Activated CD4-positive, alpha-beta T cell treated with anti-CD3 and anti-CD28 coated beads, Interleukin-2, amount 50 U/mL, for 48 hours (primary cell): ENCODE measurements at regions not wholly inside any gene's neighbourhood (a gene's known extent, or its start where the extent isn't known, plus 50 kb on each side); places are given as distances from the start of the nearest gene placed in this dataset.
"Not testable (repeated sequence)": the region's sequence is repeated elsewhere in the genome, so short reads cannot be mapped to it uniquely, and the experiment has no call there.

ENCODE experiments used
- DNase-seq, 2 experiments: peaks; one replicate each; pipeline ENCODE4 v3.0.0-alpha.2; 2020

DNA sequence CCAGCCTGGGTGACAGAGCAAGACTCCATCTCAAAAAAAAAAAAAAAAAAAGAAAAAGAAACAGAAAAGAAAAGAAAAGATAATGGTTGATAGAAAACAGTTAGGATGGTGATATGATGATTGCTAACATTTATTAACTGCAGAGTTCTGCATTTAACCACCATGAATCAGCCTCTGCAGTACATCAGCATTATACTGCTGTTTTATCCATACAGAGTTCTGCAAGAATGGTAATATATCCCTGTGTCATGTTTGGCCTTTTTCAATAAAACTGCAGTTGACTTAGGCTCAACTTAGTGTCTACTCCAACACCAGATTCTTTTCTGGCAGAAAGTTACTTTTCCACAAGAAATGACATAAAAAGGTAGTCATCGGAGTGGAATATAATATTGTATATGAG lies 62.6 kb downstream of the DUSP6 start:
- DNase-seq: no peak

DNA sequence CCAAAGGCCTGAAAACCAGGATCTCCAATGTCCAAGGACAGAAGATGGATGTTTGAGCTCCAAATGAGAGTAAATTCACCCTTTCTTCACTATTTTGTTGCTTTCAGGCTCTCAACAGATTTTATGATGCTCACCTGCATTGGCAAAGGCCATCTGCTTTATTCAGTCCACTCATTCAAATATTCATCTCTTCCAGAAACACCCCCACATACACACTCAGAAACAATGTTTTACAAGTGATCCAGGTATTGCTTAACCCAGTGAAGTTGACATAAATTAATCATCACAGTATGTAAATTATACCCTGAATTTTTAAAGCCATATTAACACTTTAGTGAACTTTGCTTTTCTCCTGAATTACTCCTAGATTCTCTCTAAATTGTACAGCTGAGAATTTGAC lies 63.3 kb downstream of the DUSP6 start:
- DNase-seq: no peak

DNA sequence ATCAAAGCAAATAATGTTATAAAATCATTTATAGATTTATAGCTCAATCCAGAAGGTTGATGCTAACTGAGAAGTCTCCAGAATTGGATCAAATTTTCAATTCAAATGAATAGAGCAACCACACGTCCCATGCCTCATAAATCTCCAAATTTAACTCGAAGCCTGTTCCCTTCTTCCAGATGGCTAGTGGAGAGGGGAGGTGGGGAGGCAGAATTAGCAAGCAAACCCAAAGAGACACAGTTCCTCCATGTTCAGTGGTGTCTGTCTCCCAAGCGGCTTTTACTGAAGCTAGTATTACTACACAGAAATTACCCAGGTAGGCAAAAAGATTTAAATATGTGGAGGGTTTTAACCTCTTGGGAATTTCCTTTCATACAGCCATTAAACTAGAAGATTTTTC lies 65.8 kb downstream of the DUSP6 start:
- no peak for DNase-seq

DNA sequence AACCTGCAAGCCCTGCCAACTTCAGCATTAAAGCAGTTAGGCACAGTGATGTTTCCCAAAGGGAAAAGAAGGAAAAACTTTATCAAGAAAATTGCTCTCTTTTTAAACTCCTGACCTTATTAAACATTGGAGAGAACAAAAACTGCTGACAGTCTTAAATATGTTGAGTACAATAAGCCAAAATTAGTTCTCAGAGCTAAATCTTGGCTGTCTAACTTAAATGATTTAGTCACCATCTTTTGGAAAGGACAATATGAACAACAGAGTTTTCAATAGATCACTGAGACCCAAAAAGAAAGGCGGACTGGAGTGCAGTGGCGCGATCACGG lies 70.8 kb downstream of the DUSP6 start:
- DNase-seq: no peak

DNA sequence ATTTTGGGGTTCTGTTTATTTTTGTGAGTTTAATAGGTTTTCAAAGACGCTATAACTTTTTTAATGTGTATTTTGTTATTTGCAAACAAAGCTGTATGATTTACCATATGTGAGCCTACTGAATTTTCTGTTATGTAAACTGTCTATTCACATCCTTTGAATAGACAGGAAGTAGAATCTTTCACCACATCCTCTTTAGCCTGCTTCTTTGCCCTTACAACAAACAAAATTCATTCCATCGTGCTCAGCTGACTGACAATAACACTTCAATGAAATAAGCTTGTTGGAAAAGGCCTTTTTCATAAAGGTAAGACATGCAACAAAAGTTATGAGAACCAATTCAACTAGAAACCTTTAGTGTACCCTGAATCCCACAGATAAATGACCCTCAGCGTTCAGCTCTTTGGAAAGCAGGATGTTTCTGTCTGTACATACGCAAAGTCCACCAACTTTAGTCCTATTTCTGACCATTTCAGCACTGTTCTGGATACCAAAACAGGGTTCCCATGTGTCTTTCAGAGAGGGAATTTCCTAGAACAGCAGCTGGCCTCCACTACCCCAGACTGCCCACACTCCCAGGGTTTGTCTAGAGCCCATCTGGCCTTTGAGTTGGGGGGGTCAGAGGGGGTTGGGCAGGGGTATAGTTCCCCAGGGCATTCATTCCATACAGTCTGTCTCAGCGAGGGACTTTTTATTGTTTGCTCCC lies 71.3 kb downstream of the DUSP6 start:
- no peak for DNase-seq

DNA sequence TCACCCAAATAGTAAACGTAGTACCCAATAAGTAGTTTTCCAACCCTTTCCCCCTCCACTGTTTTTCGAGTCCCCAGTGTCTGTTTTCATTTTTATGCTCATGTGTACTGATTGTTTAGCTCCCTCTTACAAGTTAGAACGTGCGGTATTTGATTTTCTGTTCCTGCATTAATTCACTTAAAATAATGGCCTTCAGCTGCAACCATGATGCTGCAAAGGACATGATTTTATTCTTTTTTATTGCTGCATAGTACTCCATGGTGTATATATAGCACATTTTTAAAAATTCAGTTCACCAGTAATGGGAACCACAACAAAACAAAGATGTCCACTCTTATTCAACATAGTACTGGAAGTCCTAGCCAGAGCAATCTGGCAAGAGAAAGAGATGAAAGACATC lies 72.8 kb downstream of the DUSP6 start:
- DNase-seq: no peak

DNA sequence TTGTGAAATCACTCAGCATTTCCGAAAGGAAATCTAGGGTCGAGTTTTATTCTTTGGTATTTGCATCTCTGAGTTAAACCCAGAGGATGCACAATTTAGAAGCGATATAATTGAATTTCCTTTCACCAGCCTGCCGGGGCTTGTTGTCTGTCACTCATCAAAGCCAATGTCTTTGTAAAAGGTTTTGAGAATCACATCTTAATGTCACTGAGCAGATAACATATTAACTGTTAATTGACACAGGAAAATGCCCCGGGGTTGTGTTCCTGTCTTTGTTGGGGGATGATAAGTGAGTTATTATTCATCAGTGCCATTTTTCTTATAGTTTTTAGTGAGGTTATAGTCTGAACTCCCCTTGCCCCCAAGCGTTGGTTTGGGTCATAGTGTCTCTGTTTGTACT lies 73.4 kb downstream of the DUSP6 start:
- DNase-seq: no peak

DNA sequence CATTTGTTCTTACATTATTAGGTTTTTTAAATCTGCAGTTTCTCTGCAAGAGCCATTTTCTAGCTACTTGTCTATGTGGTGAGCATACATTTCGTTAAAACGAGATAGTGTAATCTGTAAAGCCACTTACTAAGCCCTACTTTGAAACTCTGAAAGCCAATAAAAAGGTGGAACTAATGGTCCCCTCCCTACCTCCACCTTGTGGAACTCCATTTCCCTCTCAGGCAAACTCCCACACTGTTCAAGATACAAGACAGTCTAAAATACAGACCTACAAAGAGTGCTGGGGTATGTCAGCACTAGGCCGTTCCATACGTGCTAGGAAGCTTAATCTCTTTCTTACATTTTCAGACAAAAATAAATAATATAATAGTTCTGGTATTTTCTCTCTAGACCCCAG lies 74.1 kb downstream of the DUSP6 start:
- no peak for DNase-seq

DNA sequence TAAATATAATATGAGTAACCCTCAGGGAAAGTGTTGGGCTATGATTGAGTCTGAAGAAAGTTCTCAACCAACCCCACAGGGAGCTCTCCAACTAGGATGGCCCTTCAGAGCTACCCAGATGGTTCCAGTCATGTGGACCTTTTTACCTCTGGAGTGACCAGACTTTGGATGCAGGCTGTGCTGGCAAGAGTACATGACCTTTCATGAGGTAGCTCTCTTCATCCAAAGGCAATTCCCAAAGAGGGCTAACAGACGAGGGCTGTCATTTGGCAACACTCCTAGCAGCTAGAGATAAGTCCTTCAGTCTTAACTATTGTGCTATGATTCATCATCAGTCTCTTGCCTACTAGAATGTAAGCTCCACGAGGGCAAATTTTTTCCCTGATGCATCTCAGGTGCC lies 75.4 kb downstream of the DUSP6 start:
- DNase-seq: no peak

DNA sequence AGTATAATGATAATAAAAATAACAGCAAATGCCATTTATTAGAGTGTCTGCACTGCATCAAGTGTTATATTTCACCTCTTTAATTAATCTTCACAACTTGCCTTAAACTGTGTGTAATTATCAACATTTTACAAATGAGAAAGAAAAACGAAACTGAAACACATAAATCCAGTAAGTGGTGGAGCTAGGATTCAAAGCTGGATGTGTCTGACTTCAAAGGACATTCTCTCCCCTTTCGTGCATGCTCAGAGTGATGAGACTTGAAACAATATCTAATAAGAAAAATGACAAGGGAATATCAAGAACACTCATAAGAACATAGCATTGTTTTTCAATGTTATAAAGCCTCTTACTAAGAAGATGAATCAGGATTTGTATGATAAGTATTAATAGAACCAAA lies 78.8 kb downstream of the DUSP6 start:
- DNase-seq: no peak

DNA sequence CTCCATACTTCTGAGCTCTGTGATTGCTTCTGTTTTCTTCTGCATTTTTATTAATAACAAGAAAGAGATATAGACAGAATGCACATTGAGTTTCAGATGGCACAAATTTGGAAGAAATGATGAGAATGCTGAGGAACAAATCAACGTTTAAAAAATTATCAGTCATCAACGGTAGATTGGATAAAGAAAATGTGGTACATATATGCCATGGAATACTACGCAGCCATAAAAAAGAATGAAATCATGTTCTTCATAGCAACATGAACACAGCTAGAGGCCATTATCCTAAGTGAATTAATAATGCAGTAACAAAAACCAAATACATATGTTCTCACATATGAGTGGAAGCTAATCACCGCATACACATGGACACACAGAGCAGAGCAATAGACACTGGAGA lies 81.8 kb downstream of the DUSP6 start:
- DNase-seq: no peak

DNA sequence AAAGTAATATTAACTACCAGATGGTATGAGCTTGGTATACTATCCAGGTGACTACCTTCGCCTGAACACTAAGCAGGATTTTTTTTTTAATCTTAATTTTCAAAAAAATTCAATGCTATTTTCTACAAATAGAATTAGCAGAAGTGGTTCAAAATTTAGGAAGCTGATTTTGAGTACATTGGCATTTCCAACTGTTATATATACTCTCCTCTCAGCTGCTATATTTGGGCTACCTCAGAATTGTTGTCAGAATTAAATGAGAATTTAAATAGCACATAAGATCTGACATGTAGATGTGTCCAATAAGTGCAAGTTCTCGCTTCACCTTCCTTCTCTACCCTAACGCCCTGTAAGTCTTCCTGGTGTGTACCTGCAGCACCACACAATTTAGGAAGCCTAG lies 83.1 kb downstream of the DUSP6 start:
- no peak for DNase-seq

DNA sequence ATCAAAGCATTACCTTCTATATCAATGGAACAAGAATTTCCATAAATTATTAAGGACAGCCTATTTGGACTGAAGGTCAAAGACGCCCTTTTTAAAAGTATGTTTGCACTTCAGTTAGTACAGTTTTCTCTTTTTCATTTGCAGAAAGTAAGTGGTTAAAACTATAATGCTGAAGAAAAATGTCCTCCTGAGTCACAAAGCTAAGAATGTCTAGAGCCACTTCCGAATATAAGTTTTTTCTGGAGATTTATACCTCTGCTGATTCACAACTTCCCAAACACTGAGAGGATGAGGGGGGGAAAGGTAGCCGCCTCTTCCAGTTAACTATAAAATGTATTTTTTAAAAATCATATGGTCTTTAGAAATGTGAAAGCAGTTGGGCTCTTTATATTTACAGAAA lies 84.9 kb downstream of the DUSP6 start:
- no peak for DNase-seq

DNA sequence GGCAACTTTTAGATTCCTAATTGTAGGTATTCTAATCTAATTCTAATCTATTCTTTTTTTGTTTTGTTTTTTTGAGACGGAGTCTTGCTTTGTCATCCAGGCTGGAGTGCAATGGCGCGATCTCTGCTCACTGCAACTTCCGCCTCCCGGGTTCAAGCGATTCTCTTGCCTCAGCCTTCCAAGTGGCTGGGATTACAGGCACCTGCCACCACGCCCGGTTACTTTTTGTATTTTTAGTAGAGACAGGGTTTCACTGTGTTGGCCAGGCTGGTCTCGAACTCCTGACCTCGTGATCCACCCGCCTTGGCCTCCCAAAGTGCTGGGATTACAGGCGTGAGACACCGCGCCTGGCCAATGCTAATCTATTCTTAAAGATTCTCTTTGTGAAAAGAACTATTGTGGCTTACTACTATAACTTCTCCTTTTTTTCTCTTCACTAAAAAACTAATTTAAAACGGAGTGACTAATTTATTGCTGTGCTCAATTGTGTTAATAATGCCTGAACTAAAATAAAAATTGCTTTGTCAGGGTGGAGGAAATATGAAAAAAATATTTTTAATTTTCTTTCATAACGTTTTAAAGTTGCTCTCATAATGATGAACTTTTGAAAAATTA lies 85.6 kb downstream of the DUSP6 start:
- DNase-seq: not testable (repeated sequence)

DNA sequence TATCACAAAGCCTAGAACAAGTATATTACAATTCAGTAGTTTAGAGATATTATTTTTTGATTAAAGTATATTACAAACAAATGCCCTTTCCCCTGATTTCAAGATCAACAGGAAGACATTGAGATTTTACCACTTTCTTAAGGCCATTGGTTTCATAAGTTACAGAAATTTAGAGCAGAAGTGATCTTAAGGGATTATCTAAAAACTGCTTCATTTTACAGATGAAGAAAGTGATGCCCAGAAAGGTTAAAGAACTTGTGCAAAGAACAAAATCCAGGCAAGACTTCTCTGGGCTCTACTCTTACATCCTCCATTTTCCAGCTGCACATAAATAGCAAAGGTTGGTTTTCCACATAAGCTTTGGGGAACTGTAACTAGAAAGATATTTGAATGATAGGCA lies 87.5 kb downstream of the DUSP6 start:
- no peak for DNase-seq

DNA sequence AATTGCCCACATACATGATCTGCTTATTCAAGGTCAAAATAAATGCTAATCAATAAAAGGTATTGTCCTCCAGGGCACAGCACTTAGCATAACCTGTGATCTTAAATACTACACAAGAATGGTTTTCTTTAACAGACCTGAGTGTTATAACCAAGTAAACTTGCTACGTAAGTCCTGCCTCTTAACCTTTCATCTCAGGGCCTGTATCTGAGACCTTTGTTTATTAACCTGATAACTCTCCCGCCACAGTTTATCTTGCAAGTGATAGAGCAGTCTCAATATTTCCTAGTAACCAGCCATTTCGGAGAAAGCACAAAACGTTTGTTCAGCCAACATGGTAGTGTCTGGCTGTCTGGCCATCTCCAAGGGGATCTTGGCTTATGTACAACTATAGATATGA lies 88.4 kb downstream of the DUSP6 start:
- no peak for DNase-seq

DNA sequence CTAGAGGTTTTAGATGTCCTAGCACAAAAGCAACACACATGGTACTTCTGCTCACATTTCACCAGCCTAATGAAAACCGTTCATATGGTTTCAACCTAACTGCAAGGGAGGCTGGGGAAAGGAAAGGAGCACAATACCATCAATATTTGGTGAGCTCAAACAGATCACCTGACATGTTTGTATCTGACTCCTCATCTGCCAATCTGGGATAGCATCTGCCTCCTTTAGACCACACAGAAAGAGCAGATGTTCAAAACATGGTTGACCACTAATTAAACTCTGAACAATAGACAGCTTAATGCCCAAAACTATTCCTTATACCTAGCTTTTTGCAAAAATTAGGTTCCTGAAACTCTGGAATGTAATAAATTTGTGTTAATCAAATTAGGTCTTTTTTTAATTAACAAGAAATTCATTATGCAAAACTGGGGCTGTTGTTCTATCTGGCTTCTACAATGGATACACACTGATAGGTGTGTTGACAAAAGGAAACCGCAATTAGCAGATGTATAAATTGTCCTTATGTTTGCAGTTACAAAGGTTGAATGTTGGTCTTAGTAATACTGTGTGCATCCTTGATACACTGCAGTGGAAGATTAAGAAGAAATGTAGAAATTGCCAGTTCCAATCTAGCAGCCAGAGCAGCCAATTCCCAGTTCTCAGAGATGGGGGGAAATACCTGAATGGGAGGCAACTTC lies 89.3 kb downstream of the DUSP6 start:
- DNase-seq: no peak

DNA sequence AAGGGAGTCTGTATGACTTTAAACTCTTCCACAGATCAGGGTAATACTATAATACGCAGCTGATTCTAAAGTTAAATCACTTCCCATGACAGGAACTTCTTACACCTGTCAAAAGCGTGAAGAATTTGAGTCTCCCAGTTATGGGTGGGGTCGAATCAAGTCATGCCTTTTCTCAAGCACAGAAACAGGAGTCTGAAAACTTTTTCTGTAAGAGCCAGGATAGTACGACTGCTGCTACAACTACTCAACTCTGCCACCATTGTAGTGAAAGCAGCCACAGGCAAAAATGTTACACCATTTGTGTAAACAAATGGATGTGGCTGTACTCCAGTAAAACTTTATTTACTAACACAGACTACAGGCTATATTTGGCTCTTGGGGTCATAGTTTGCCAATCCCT lies 90.3 kb downstream of the DUSP6 start:
- DNase-seq: no peak

DNA sequence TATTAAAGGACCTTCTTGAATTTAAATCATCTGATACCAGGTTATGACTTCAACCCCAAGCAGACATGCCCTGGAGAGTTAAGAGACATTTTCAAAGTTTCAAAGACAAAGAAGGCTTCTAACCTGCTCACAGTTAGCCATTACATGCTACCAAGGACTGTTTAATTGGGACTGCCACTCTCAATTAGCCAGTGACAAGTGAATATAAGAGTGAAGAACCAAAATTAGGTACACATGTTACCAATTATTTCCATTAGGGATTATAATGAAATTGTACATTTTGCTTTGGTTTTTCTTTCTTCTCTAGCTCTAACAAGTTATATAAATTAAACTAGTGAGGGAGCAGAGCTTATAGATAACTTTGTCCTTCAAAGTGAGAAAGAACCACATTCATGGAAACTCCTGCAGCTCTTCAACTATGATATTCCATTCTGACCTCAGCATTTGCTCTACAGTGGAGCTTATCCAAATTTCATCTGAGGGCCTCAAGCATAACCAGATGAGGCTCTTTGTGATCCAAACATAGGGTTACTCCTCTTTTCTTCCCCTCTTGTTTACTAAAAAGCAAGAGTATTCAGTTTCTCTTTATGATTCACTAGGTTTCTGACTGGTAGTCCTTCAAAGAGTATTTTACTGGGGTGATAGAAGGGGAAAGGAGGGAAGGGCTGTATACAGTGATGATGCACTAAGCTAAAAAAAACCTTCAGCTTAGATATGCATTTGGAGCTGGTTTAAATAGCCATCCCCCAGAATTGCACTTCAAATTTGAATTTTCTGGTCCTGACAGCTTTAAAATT lies 91.3 kb downstream of the DUSP6 start:
- DNase-seq: no peak

DNA sequence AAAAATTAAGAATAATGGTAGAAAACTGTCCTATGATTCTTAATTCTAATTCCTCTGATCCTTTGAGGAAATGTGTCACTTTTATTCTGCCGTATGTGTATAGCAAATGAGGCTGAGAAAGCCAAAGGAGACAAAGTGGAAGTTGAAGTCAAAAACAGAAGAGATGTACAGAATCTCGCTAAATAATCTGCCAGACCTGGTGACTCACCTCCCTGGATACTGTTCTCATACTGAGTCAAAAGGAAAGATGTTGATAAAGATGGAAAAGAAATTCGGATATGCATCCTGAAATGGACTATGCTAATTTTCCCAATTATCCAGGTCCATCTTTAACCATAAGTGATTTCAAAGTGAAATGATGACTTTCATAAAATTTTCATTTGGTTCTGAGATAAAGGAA lies 92.5 kb downstream of the DUSP6 start:
- DNase-seq: no peak

DNA sequence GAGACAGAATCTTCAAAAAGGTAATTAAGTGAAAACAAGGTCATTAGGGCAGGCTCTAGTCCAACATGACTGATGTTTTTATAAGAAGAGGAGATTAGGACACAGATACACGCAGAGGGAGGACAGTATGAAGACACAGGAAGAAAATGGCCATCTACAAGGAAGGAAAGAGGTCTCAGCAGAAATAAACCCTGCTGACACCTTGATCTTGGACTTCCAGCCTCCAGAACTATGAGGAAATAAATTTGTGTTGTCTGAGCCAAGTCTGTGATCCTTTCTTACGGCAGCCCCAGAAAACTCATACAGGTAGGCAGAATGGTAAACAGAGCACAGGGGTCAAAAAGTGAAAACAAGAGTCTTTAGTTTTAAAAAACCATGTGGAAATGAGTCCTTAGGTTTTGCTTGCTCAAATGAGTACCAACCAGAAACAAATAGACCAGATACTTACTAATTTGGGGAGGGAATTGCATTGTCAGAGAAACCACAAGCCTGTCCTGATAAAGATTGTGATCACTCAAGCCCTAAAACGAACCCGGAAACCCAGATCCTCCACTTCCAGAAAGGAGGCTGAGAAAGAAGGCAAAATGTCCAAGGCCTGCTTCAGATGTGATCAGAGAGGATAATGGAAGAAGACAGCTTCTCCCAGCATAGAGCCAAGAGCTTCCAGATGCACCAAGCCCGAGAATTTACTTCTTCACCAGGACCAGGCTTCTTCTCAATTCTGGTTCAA lies 93.9 kb downstream of the DUSP6 start:
- DNase-seq: no peak

DNA sequence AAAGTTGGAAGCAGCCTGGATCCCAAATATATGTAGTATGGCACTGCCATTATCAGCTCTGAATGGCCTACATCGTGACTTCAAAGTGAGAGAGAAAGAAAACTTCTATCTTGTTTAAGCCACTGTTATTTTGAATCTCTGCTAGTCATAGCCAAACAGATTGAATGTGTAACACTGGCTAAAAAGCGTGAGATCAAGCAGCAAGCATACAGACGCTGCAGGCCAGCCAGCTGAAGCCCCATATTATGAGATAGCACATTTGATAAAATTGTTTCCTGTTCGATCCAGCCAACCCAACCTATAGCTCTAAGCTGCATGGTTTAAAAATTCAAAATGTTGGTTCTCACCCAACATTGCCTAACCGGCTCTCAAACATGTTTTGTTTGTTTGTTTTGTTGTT lies 95.0 kb downstream of the DUSP6 start:
- DNase-seq: no peak

DNA sequence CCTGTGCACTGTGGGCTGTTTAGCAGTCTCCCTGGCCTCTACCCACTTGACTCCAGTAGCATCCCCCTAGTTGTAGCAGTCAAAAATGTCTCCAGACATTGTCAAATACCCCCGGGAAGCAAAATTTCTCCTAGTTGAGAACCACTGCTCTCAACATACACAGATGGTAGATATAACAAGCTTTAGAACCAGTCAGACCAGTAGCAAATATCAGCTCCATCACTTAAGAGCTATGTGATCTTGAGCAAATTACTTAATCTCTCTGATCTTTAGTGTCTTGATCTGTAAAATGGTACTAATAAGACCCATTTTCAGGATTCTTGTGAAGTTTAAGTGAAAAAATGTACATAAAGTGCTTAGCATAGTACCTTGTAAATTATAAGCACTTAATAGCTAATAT lies 96.2 kb downstream of the DUSP6 start:
- no peak for DNase-seq
